22Rv1 (cell line): ENCODE measurements at regions not wholly inside any gene's neighbourhood (a gene's known extent, or its start where the extent isn't known, plus 50 kb on each side); places are given as distances from the start of the nearest gene placed in this dataset.

Source experiments
- CTCF ChIP-seq: fragments of 450-650 bp; IDR thresholded peaks from 2 replicates; pipeline ENCODE4 v1.5.1; 2017; ENCODE audit warnings: mild to moderate bottlenecking
- ZFX ChIP-seq: fragments of 450-650 bp; IDR thresholded peaks from 2 replicates; pipeline ENCODE4 v1.6.1; 2017; ENCODE audit warnings: antibody characterized with exemption, borderline replicate concordance

- TF ChIP-seq CTCF = no peak
- TF ChIP-seq ZFX = no peak
Measured at GRCh38 chr5:35312267-35312666, 82.0 kb upstream of the PRLR start.
